ENCODE measurements at regions not wholly inside any gene's neighbourhood (a gene's known extent, or its start where the extent isn't known, plus 50 kb on each side); places are given as distances from the start of the nearest gene placed in this dataset.

DNA sequence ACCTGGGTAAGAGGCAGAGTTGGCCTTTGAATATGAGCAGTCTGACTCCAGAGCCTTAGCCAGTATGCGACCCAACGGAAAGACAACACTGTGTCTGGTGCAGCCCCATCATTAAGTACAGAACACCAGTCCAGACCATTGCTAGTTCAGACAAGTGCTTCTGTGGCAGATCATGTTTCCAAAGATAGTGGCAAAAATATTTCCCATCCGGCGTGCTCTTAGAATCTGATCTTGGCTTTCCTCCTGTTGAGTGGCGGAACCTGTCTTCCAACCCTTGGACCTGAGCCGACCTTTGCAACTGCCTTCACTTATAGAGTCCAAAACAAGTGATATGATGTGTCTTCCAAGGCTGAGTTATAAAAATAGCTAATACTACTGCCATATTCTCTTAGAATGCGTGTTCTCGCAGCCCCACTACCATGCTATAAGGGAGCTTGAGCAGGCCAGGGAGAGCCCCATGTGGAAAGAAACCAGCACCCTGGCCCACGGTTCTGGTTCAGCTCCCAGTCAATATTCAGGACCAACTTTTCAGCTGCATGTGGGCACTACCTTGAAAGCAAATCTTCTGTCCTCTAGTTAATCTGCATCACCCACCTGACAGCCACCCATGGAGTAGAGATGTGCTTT lies 322.4 kb upstream of the SLCO3A1 start:
- TF ChIP-seq, protein P1, sequence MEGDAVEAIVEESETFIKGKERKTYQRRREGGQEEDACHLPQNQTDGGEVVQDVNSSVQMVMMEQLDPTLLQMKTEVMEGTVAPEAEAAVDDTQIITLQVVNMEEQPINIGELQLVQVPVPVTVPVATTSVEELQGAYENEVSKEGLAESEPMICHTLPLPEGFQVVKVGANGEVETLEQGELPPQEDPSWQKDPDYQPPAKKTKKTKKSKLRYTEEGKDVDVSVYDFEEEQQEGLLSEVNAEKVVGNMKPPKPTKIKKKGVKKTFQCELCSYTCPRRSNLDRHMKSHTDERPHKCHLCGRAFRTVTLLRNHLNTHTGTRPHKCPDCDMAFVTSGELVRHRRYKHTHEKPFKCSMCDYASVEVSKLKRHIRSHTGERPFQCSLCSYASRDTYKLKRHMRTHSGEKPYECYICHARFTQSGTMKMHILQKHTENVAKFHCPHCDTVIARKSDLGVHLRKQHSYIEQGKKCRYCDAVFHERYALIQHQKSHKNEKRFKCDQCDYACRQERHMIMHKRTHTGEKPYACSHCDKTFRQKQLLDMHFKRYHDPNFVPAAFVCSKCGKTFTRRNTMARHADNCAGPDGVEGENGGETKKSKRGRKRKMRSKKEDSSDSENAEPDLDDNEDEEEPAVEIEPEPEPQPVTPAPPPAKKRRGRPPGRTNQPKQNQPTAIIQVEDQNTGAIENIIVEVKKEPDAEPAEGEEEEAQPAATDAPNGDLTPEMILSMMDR (IDR thresholded peaks at IDR 0.05 in 4 of 5, conservative IDR thresholded peaks at IDR 0.05 in 1 of 5): no peak
- no peak for TF ChIP-seq POLR2A (IDR thresholded peaks at IDR 0.05)

Data from gastrocnemius medialis (tissue), 4 donors.